A549 (cell line): ENCODE measurements at regions not wholly inside any gene's neighbourhood (a gene's known extent, or its start where the extent isn't known, plus 50 kb on each side); places are given as distances from the start of the nearest gene placed in this dataset.

Source experiments
- ATAC-seq, 2 experiments: fragments of 200-7000 bp in 1 of 2; fragments of >200 bp in 1 of 2; cut with Nextera tagmentation in 1 of 2; cut with Tn5 transposase in 1 of 2; 3 replicates each; pipeline versions ENCODE4 v1.8.0 to v1.9.1; 2018 to 2020; ENCODE audit warnings: mild to moderate bottlenecking in 1 of 2, moderate library complexity in 1 of 2
- CTCF ChIA-PET: fragments of 300-600 bp; sonication (Branson Sonifier 250); formaldehyde crosslinking; extraction: SDS; loops from one replicate; lab custom pipeline; 2021; ENCODE audit warnings: antibody characterized with exemption, inconsistent platforms; lab: Yijun Ruan, JAX
- POLR2A ChIA-PET: fragments of 350-600 bp; formaldehyde crosslinking; extraction: SDS; loops from one replicate; lab custom pipeline; 2021; ENCODE audit warnings: antibody characterized with exemption, inconsistent platforms; lab: Yijun Ruan, JAX
- DNase-seq, 2 experiments: peaks; one replicate each; pipeline versions ENCODE4 v3.0.0 to v3.0.0-alpha.2; 2011 to 2016; ENCODE audit warnings: low read depth in 1 of 2, low spot score in 1 of 2
- FAIRE-seq: peaks from 2 replicates; lab custom pipeline; 2011; peaks lifted over from hg19 to GRCh38; lab: Jason Lieb, UNC
- H3K27ac ChIP-seq, 2 experiments: fragments of >200 bp; sonication (Bioruptor Twin); formaldehyde crosslinking; 3 replicates each; pipeline ENCODE4 v1.5.1; 2016 to 2017
- H3K4me1 ChIP-seq: fragments of >200 bp; sonication (Bioruptor Twin); formaldehyde crosslinking; 3 replicates; pipeline ENCODE4 v1.6.1; 2016
- H3K4me2 ChIP-seq: fragments of >200 bp; sonication (Bioruptor Twin); formaldehyde crosslinking; 3 replicates; pipeline ENCODE4 v1.6.1; 2016
- H3K4me3 ChIP-seq: fragments of >200 bp; sonication (Bioruptor Twin); formaldehyde crosslinking; 3 replicates; pipeline ENCODE4 v1.5.1; 2016
- H3K9me3 ChIP-seq: fragments of >200 bp; sonication (Bioruptor Twin); formaldehyde crosslinking; 3 replicates; pipeline ENCODE4 v1.6.1; 2016
- BHLHE40 ChIP-seq: IDR thresholded peaks from 2 replicates; pipeline ENCODE4 v1.6.1; 2012; ENCODE audit warnings: low read depth, low read length, inconsistent platforms
- CEBPB ChIP-seq, 2 experiments: fragments of >200 bp in 1 of 2; sonication (Bioruptor Twin) in 1 of 2; formaldehyde crosslinking in 1 of 2; IDR thresholded peaks; 2 replicates each; pipeline ENCODE4 v1.6.1; 2012 to 2016
- CHD4 ChIP-seq: fragments of 200-600 bp; sonication (generic); IDR thresholded peaks from 2 replicates; pipeline ENCODE4 v1.6.1; 2016; ENCODE audit warnings: antibody characterized with exemption, mild to moderate bottlenecking, borderline replicate concordance
- CTCF ChIP-seq: fragments of >200 bp; sonication (Bioruptor Twin); formaldehyde crosslinking; IDR thresholded peaks from 3 replicates; pipeline ENCODE4 v1.5.1; 2016
- EHMT2 ChIP-seq: fragments of 200-600 bp; sonication (generic); IDR thresholded peaks from 2 replicates; pipeline ENCODE4 v1.6.1; 2016; ENCODE audit warnings: antibody characterized with exemption, low read depth, mild to moderate bottlenecking, moderate library complexity
- HEYL ChIP-seq: fragments of 250-450 bp; sonication (Bioruptor Pico); IDR thresholded peaks from 2 replicates; pipeline ENCODE4 v1.8.0; 2021; ENCODE audit warnings: mild to moderate bottlenecking, moderate library complexity
- HOXA7 ChIP-seq: fragments of 250-450 bp; sonication (Bioruptor Pico); IDR thresholded peaks from 2 replicates; pipeline ENCODE4 v1.5.0; 2020; ENCODE audit warnings: mild to moderate bottlenecking, moderate library complexity
- HOXB5 ChIP-seq: fragments of 250-450 bp; sonication (Bioruptor Pico); IDR thresholded peaks from 2 replicates; pipeline ENCODE4 v1.5.0; 2020; ENCODE audit warnings: mild to moderate bottlenecking, moderate library complexity
- MAZ ChIP-seq: fragments of 150-350 bp; IDR thresholded peaks from 2 replicates; pipeline ENCODE4 v1.6.1; 2014; ENCODE audit warnings: antibody characterized with exemption, low read depth, low read length, borderline replicate concordance
- NFE2L2 ChIP-seq: fragments of 150-350 bp; conservative IDR thresholded peaks from 2 replicates; pipeline ENCODE4 v1.6.1; 2014; ENCODE audit warnings: low read length
- NPAS2 ChIP-seq: fragments of 250-450 bp; sonication (Bioruptor Pico); IDR thresholded peaks from 2 replicates; pipeline ENCODE4 v1.8.0; 2022; ENCODE audit warnings: mild to moderate bottlenecking, moderate library complexity, borderline replicate concordance
- PHF8 ChIP-seq: fragments of 200-600 bp; sonication (generic); IDR thresholded peaks from 2 replicates; pipeline ENCODE4 v1.6.1; 2016; ENCODE audit warnings: low read depth, mild to moderate bottlenecking, antibody characterized with exemption, moderate library complexity, borderline replicate concordance
- RCOR1 ChIP-seq: fragments of 150-350 bp; IDR thresholded peaks from 2 replicates; pipeline ENCODE4 v1.6.1; 2014; ENCODE audit warnings: antibody characterized with exemption, low read length, low read depth
- SMC3 ChIP-seq: fragments of >200 bp; sonication (Bioruptor Twin); formaldehyde crosslinking; IDR thresholded peaks from 3 replicates; pipeline ENCODE4 v1.6.1; 2018; ENCODE audit warnings: inconsistent platforms
- SREBF2 ChIP-seq: fragments of 450-650 bp; IDR thresholded peaks from 2 replicates; pipeline ENCODE4 v1.6.1; 2014; ENCODE audit warnings: mild to moderate bottlenecking, moderate library complexity
- ZC3H11A ChIP-seq: fragments of 450-650 bp; IDR thresholded peaks from 2 replicates; pipeline ENCODE4 v1.6.1; 2014; ENCODE audit warnings: antibody characterized with exemption, mild to moderate bottlenecking
- WGBS: methylation state at CpG from one replicate; pipeline ENCODE4 v1.1.6; 2017; ENCODE audit errors: missing lambda C conversion rate; 5-methylcytosine and 5-hydroxymethylcytosine counted together
- TF ChIP-seq, protein P1 (sequence below): fragments of 250-450 bp; sonication (Bioruptor Pico); IDR thresholded peaks from 2 replicates; pipeline ENCODE4 v1.5.0; 2020; ENCODE audit warnings: low read depth, mild to moderate bottlenecking, moderate library complexity
- TF ChIP-seq, protein P2 (sequence below): IDR thresholded peaks from 2 replicates; pipeline ENCODE4 v1.6.1; 2012
- TF ChIP-seq, protein P3 (sequence below): fragments of >200 bp; sonication (Bioruptor Twin); formaldehyde crosslinking; IDR thresholded peaks from 3 replicates; pipeline ENCODE4 v1.6.1; 2016

- ATAC-seq (no peak), FAIRE-seq (no peak)
- POLR2A ChIA-PET = no interaction called here
- H3K9me3 ChIP-seq = no peaks in the 10 kb centered on the region
- TF ChIP-seq, protein P1, sequence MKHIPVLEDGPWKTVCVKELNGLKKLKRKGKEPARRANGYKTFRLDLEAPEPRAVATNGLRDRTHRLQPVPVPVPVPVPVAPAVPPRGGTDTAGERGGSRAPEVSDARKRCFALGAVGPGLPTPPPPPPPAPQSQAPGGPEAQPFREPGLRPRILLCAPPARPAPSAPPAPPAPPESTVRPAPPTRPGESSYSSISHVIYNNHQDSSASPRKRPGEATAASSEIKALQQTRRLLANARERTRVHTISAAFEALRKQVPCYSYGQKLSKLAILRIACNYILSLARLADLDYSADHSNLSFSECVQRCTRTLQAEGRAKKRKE (CRISPR knock-in tag) = no peak
- TF ChIP-seq CTCF (no peak), NPAS2 (CRISPR knock-in tag) (no peak), ZC3H11A (no peak), SREBF2 (no peak), RCOR1 (no peak), HOXB5 (CRISPR knock-in tag) (no peak), BHLHE40 (no peak), MAZ (no peak), CHD4 (no peak), HEYL (no peak)
- TF ChIP-seq, protein P2, sequence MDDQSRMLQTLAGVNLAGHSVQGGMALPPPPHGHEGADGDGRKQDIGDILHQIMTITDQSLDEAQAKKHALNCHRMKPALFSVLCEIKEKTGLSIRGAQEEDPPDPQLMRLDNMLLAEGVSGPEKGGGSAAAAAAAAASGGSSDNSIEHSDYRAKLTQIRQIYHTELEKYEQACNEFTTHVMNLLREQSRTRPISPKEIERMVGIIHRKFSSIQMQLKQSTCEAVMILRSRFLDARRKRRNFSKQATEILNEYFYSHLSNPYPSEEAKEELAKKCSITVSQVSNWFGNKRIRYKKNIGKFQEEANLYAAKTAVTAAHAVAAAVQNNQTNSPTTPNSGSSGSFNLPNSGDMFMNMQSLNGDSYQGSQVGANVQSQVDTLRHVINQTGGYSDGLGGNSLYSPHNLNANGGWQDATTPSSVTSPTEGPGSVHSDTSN = no peak
- TF ChIP-seq, all 56 proteins: peak for 0
- Histone ChIP-seq H3K27ac (no peak overlapping the region), H3K4me2 (no peak overlapping the region), H3K4me1 (no peaks in the 10 kb centered on the region), H3K4me3 (no peak overlapping the region)
- no peak for DNase-seq
- CTCF ChIA-PET = no interaction called here
- WGBS = 2% methylated on average over 9 of the region's 9 CpGs
These were observed 123.9 kb upstream of the MGMT start for GRCh38 chr10:129343141-129343540.

- CTCF ChIA-PET = no interaction called here
These were observed 122.9 kb upstream of the MGMT start for GRCh38 chr10:129344103-129344502.

DNA sequence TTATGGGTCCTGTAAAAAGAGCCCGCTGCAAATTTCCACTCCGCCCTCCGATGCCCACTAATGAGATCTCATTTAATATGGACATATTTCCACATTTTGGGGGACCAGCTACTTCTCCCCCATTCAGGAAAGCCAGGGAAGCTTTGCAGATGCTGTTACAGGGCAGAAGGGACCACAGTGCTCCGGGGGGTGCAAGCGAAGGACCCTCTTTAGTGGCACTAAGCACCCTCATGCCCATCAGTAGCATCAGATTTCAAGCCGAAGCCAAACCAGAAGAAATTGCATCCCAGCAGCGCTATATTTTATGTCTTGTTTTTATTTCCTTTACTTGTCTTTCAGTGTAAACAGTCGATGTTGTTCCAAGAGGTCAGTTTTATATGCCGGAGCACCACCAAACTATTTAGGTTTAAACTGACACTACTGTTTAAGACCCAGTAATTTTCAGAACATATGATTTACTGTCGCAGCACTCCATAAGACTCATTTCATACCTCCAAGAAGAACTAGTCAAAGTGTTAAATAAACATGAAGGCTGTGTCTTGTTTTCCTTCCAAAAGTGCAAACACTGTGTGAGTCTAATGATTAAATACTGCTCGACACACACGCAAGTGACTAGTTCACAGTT, 122.2 kb upstream of the MGMT start:
- WGBS = 20% methylated on average over 12 of the region's 12 CpGs
- ChIA-PET CTCF (no interaction called here), POLR2A (no interaction called here)
- Histone ChIP-seq H3K27ac (no peak overlapping the region), H3K4me2 (no peak overlapping the region), H3K4me3 (no peak overlapping the region), H3K9me3 (no peaks in the 10 kb centered on the region), H3K4me1 (no peaks in the 10 kb centered on the region)
- ATAC-seq (no peak), DNase-seq (no peak), FAIRE-seq (no peak)
- no peak for TF ChIP-seq PHF8
- TF ChIP-seq, protein P3, sequence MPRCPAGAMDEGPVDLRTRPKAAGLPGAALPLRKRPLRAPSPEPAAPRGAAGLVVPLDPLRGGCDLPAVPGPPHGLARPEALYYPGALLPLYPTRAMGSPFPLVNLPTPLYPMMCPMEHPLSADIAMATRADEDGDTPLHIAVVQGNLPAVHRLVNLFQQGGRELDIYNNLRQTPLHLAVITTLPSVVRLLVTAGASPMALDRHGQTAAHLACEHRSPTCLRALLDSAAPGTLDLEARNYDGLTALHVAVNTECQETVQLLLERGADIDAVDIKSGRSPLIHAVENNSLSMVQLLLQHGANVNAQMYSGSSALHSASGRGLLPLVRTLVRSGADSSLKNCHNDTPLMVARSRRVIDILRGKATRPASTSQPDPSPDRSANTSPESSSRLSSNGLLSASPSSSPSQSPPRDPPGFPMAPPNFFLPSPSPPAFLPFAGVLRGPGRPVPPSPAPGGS = no peak
- TF ChIP-seq, protein P1 (CRISPR knock-in tag) = no peak
- TF ChIP-seq CEBPB (IDR thresholded peaks at IDR 0.05) = no peak

More at GRCh38 chr10:129344103-129344502, 122.9 kb upstream of the MGMT start:
- ATAC-seq (no peak), FAIRE-seq (no peak), DNase-seq (no peak)
- no peak overlapping the region for H3K4me2 ChIP-seq
- H3K9me3 ChIP-seq = no peaks in the 10 kb centered on the region
- TF ChIP-seq ZC3H11A (no peak), EHMT2 (no peak), CHD4 (no peak), NPAS2 (CRISPR knock-in tag) (no peak), HOXA7 (no peak), SMC3 (no peak), SREBF2 (no peak), NFE2L2 (no peak)
- no peaks in the 10 kb centered on the region for H3K4me1 ChIP-seq
- WGBS = 22% methylated on average over 15 of the region's 15 CpGs
- H3K27ac ChIP-seq = no peak overlapping the region
- H3K4me3 ChIP-seq = no peak overlapping the region
- POLR2A ChIA-PET = no interaction called here
